GM23338 (cell line): ENCODE measurements at regions not wholly inside any gene's neighbourhood (a gene's known extent, or its start where the extent isn't known, plus 50 kb on each side); places are given as distances from the start of the nearest gene placed in this dataset.

Experiments used
- ATAC-seq: fragments of 200-7000 bp; cut with Tn5 transposase; 3 replicates; pipeline ENCODE4 v1.9.1; 2020
- DNase-seq: peaks from one replicate; pipeline ENCODE4 v3.0.0-alpha.2; 2015; ENCODE audit warnings: low spot score
- H2AFZ ChIP-seq: fragments of 200-600 bp; sonication (generic); 2 replicates; pipeline ENCODE4 v1.8.0; 2016; ENCODE audit warnings: antibody characterized with exemption, mild to moderate bottlenecking, moderate library complexity
- H3F3A ChIP-seq: fragments of 200-600 bp; sonication (generic); replicated peaks from 2 replicates; pipeline ENCODE4 v1.8.0; 2017; ENCODE audit warnings: antibody characterized with exemption, mixed run types, low read depth
- H3K27ac ChIP-seq: fragments of 200-600 bp; sonication (generic); 2 replicates; pipeline ENCODE4 v1.6.1; 2016; ENCODE audit warnings: low read depth
- H3K27me3 ChIP-seq: fragments of 200-600 bp; sonication (generic); 2 replicates; pipeline ENCODE4 v1.8.0; 2016; ENCODE audit warnings: mild to moderate bottlenecking, mixed run types, moderate library complexity; ENCODE audit not compliant: insufficient read depth
- H3K36me3 ChIP-seq: fragments of 200-600 bp; sonication (generic); 2 replicates; pipeline ENCODE4 v1.8.0; 2016; ENCODE audit warnings: mild to moderate bottlenecking; ENCODE audit not compliant: insufficient read depth
- H3K4me1 ChIP-seq: fragments of 200-600 bp; sonication (generic); 2 replicates; pipeline ENCODE4 v1.8.0; 2016; ENCODE audit warnings: mild to moderate bottlenecking, moderate library complexity; ENCODE audit not compliant: insufficient read depth
- H3K4me2 ChIP-seq: fragments of 200-600 bp; sonication (generic); 2 replicates; pipeline ENCODE4 v1.7.1; 2017; ENCODE audit warnings: mixed run types
- H3K4me3 ChIP-seq: fragments of 200-600 bp; sonication (generic); 2 replicates; pipeline ENCODE4 v1.6.1; 2016; ENCODE audit warnings: mixed run types
- H3K79me2 ChIP-seq: fragments of 200-600 bp; sonication (generic); replicated peaks from 2 replicates; pipeline ENCODE4 v1.8.0; 2017; ENCODE audit warnings: mild to moderate bottlenecking; ENCODE audit not compliant: insufficient read depth
- H3K9me2 ChIP-seq: fragments of 200-600 bp; sonication (generic); 2 replicates; pipeline ENCODE4 v1.8.0; 2017; ENCODE audit not compliant: insufficient read depth
- H4K20me1 ChIP-seq: fragments of 200-600 bp; sonication (generic); replicated peaks from 2 replicates; pipeline ENCODE4 v1.8.0; 2017; ENCODE audit warnings: mild to moderate bottlenecking; ENCODE audit not compliant: insufficient read depth
- H3K27ac Mint-ChIP-seq: 2 replicates; pipeline ENCODE4 v1.8.0; 2020; ENCODE audit warnings: inconsistent platforms, mild to moderate bottlenecking, moderate library complexity, mixed read lengths
- H3K27me3 Mint-ChIP-seq: 3 replicates; pipeline ENCODE4 v1.8.0; 2022; ENCODE audit warnings: low read depth, mild to moderate bottlenecking, moderate library complexity, mixed read lengths, inconsistent platforms; ENCODE audit not compliant: insufficient read depth, poor library complexity
- H3K36me3 Mint-ChIP-seq: 3 replicates; pipeline ENCODE4 v1.8.0; 2021; ENCODE audit warnings: low read depth, mild to moderate bottlenecking, inconsistent platforms, moderate library complexity, mixed read lengths
- H3K4me1 Mint-ChIP-seq: 3 replicates; pipeline ENCODE4 v1.8.0; 2020; ENCODE audit warnings: mild to moderate bottlenecking, inconsistent platforms, mixed read lengths
- H3K4me3 Mint-ChIP-seq: 3 replicates; pipeline ENCODE4 v1.8.0; 2021; ENCODE audit warnings: moderate library complexity, mild to moderate bottlenecking, inconsistent platforms, mixed read lengths
- H3K9me3 Mint-ChIP-seq: 3 replicates; pipeline ENCODE4 v1.8.0; 2020; ENCODE audit warnings: moderate library complexity, mild to moderate bottlenecking, inconsistent platforms, mixed read lengths
- CREB1 ChIP-seq: fragments of 250-450 bp; sonication (Bioruptor Pico); IDR thresholded peaks from 2 replicates; pipeline ENCODE4 v1.5.0; 2020; ENCODE audit warnings: low read depth, mild to moderate bottlenecking, moderate library complexity
- EZH2 ChIP-seq: fragments of 200-600 bp; sonication (generic); IDR thresholded peaks from one replicate; pipeline ENCODE4 v1.8.0; 2017; ENCODE audit warnings: antibody characterized with exemption, mild to moderate bottlenecking, low read depth; ENCODE audit not compliant: unreplicated experiment
- EZH2phosphoT487 ChIP-seq: fragments of 200-600 bp; sonication (generic); IDR thresholded peaks from one replicate; pipeline ENCODE4 v1.8.1; 2018; ENCODE audit warnings: antibody characterized with exemption; ENCODE audit not compliant: unreplicated experiment
- JUNB ChIP-seq: IDR thresholded peaks from one replicate; pipeline ENCODE4 v1.6.1; 2016; ENCODE audit warnings: antibody characterized with exemption; ENCODE audit not compliant: unreplicated experiment
- NANOG ChIP-seq: IDR thresholded peaks from 2 replicates; pipeline ENCODE4 v1.6.1; 2016; ENCODE audit warnings: antibody characterized with exemption, borderline replicate concordance
- POLR2AphosphoS5 ChIP-seq: IDR thresholded peaks from 2 replicates; pipeline ENCODE4 v1.6.1; 2016; ENCODE audit warnings: antibody characterized with exemption, low read depth
- STAT1 ChIP-seq: IDR thresholded peaks from one replicate; pipeline ENCODE4 v1.6.1; 2016; ENCODE audit warnings: antibody characterized with exemption; ENCODE audit not compliant: unreplicated experiment
- ZNF114 ChIP-seq: fragments of 250-450 bp; sonication (Bioruptor Pico); IDR thresholded peaks from 2 replicates; pipeline ENCODE4 v1.5.0; 2020; ENCODE audit warnings: mild to moderate bottlenecking, moderate library complexity
- ZNF331 ChIP-seq: fragments of 250-450 bp; sonication (Bioruptor Pico); IDR thresholded peaks from 2 replicates; pipeline ENCODE4 v1.5.0; 2020; ENCODE audit warnings: low read depth, mild to moderate bottlenecking, moderate library complexity
- TF ChIP-seq, protein P1 (sequence below), 2 experiments: fragments of 200-600 bp in 1 of 2; sonication (generic) in 1 of 2; conservative IDR thresholded peaks; 2 replicates each; pipeline versions ENCODE4 v1.5.1 to v1.6.1; 2016 to 2017; ENCODE audit warnings: antibody characterized with exemption in 2 of 2, low read depth in 2 of 2, mild to moderate bottlenecking in 2 of 2, moderate library complexity in 1 of 2
- TF ChIP-seq, protein P2 (sequence below): IDR thresholded peaks from 2 replicates; pipeline ENCODE4 v1.6.1; 2016; ENCODE audit warnings: antibody characterized with exemption
- TF ChIP-seq, protein P3 (sequence below): fragments of 250-450 bp; sonication (Bioruptor Pico); IDR thresholded peaks from 2 replicates; pipeline ENCODE4 v1.5.0; 2020; ENCODE audit warnings: mild to moderate bottlenecking, moderate library complexity
- TF ChIP-seq, protein P4 (sequence below): IDR thresholded peaks from one replicate; pipeline ENCODE4 v1.6.1; 2018; ENCODE audit warnings: antibody characterized with exemption; ENCODE audit not compliant: unreplicated experiment

DNA sequence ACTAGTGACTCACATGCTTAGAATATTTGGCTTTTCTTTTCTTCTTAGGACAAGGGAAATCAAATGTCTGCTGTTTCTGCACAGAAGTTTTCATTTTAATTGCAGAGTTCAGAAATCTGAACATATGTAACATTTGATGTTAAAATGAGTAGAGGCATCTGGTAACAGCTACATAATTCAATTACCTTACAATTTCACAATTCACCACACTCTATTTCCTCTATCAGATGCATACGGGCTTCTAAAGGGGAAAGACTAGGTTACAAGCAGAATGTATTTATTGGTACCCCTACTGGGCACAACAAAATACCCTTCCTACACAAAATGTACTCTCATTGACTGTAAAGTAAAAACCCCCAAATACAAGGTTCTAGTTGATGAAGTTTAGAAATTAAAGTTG is 176.0 kb downstream of the SOX2 start:
- Histone ChIP-seq H3K4me2 (0 out of 2 replicates have a peak overlapping the region, but pooled peaks have one; percentile 22), H3K4me1 (peaks cover 23% of the 10 kb centered on the region), H3K27ac (no peak overlapping the region), H4K20me1 (no peaks in the 10 kb centered on the region), H3F3A (no peaks in the 10 kb centered on the region), H3K79me2 (no peaks in the 10 kb centered on the region), H3K36me3 (no peaks in the 10 kb centered on the region), H2AFZ (no peak overlapping the region), H3K9me2 (no peaks in the 10 kb centered on the region), H3K27me3 (no peaks in the 10 kb centered on the region), H3K4me3 (no peak overlapping the region)
- DNase-seq (no peak), ATAC-seq (no peak)
- TF ChIP-seq EZH2 (no peak), STAT1 (no peak), NANOG (no peak), POLR2AphosphoS5 (no peak), ZNF114 (CRISPR knock-in tag) (no peak), CREB1 (CRISPR knock-in tag) (no peak), JUNB (no peak), ZNF331 (CRISPR knock-in tag) (no peak), EZH2phosphoT487 (no peak)
- TF ChIP-seq, protein P1, sequence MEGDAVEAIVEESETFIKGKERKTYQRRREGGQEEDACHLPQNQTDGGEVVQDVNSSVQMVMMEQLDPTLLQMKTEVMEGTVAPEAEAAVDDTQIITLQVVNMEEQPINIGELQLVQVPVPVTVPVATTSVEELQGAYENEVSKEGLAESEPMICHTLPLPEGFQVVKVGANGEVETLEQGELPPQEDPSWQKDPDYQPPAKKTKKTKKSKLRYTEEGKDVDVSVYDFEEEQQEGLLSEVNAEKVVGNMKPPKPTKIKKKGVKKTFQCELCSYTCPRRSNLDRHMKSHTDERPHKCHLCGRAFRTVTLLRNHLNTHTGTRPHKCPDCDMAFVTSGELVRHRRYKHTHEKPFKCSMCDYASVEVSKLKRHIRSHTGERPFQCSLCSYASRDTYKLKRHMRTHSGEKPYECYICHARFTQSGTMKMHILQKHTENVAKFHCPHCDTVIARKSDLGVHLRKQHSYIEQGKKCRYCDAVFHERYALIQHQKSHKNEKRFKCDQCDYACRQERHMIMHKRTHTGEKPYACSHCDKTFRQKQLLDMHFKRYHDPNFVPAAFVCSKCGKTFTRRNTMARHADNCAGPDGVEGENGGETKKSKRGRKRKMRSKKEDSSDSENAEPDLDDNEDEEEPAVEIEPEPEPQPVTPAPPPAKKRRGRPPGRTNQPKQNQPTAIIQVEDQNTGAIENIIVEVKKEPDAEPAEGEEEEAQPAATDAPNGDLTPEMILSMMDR (conservative IDR thresholded peaks at IDR 0.05; ENCODE audit: low read depth in 2 of 2) = no peak
- TF ChIP-seq, protein P2, sequence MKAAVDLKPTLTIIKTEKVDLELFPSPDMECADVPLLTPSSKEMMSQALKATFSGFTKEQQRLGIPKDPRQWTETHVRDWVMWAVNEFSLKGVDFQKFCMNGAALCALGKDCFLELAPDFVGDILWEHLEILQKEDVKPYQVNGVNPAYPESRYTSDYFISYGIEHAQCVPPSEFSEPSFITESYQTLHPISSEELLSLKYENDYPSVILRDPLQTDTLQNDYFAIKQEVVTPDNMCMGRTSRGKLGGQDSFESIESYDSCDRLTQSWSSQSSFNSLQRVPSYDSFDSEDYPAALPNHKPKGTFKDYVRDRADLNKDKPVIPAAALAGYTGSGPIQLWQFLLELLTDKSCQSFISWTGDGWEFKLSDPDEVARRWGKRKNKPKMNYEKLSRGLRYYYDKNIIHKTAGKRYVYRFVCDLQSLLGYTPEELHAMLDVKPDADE = no peak
- TF ChIP-seq, protein P3, sequence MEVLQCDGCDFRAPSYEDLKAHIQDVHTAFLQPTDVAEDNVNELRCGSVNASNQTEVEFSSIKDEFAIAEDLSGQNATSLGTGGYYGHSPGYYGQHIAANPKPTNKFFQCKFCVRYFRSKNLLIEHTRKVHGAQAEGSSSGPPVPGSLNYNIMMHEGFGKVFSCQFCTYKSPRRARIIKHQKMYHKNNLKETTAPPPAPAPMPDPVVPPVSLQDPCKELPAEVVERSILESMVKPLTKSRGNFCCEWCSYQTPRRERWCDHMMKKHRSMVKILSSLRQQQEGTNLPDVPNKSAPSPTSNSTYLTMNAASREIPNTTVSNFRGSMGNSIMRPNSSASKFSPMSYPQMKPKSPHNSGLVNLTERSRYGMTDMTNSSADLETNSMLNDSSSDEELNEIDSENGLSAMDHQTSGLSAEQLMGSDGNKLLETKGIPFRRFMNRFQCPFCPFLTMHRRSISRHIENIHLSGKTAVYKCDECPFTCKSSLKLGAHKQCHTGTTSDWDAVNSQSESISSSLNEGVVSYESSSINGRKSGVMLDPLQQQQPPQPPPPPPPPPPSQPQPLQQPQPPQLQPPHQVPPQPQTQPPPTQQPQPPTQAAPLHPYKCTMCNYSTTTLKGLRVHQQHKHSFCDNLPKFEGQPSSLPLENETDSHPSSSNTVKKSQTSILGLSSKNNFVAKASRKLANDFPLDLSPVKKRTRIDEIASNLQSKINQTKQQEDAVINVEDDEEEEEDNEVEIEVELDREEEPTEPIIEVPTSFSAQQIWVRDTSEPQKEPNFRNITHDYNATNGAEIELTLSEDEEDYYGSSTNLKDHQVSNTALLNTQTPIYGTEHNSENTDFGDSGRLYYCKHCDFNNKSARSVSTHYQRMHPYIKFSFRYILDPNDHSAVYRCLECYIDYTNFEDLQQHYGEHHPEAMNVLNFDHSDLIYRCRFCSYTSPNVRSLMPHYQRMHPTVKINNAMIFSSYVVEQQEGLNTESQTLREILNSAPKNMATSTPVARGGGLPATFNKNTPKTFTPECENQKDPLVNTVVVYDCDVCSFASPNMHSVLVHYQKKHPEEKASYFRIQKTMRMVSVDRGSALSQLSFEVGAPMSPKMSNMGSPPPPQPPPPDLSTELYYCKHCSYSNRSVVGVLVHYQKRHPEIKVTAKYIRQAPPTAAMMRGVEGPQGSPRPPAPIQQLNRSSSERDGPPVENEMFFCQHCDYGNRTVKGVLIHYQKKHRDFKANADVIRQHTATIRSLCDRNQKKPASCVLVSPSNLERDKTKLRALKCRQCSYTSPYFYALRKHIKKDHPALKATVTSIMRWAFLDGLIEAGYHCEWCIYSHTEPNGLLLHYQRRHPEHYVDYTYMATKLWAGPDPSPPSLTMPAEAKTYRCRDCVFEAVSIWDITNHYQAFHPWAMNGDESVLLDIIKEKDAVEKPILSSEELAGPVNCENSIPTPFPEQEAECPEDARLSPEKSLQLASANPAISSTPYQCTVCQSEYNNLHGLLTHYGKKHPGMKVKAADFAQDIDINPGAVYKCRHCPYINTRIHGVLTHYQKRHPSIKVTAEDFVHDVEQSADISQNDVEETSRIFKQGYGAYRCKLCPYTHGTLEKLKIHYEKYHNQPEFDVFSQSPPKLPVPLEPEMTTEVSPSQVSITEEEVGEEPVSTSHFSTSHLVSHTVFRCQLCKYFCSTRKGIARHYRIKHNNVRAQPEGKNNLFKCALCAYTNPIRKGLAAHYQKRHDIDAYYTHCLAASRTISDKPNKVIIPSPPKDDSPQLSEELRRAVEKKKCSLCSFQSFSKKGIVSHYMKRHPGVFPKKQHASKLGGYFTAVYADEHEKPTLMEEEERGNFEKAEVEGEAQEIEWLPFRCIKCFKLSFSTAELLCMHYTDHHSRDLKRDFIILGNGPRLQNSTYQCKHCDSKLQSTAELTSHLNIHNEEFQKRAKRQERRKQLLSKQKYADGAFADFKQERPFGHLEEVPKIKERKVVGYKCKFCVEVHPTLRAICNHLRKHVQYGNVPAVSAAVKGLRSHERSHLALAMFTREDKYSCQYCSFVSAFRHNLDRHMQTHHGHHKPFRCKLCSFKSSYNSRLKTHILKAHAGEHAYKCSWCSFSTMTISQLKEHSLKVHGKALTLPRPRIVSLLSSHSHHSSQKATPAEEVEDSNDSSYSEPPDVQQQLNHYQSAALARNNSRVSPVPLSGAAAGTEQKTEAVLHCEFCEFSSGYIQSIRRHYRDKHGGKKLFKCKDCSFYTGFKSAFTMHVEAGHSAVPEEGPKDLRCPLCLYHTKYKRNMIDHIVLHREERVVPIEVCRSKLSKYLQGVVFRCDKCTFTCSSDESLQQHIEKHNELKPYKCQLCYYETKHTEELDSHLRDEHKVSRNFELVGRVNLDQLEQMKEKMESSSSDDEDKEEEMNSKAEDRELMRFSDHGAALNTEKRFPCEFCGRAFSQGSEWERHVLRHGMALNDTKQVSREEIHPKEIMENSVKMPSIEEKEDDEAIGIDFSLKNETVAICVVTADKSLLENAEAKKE (CRISPR knock-in tag) = no peak
- TF ChIP-seq, protein P4, sequence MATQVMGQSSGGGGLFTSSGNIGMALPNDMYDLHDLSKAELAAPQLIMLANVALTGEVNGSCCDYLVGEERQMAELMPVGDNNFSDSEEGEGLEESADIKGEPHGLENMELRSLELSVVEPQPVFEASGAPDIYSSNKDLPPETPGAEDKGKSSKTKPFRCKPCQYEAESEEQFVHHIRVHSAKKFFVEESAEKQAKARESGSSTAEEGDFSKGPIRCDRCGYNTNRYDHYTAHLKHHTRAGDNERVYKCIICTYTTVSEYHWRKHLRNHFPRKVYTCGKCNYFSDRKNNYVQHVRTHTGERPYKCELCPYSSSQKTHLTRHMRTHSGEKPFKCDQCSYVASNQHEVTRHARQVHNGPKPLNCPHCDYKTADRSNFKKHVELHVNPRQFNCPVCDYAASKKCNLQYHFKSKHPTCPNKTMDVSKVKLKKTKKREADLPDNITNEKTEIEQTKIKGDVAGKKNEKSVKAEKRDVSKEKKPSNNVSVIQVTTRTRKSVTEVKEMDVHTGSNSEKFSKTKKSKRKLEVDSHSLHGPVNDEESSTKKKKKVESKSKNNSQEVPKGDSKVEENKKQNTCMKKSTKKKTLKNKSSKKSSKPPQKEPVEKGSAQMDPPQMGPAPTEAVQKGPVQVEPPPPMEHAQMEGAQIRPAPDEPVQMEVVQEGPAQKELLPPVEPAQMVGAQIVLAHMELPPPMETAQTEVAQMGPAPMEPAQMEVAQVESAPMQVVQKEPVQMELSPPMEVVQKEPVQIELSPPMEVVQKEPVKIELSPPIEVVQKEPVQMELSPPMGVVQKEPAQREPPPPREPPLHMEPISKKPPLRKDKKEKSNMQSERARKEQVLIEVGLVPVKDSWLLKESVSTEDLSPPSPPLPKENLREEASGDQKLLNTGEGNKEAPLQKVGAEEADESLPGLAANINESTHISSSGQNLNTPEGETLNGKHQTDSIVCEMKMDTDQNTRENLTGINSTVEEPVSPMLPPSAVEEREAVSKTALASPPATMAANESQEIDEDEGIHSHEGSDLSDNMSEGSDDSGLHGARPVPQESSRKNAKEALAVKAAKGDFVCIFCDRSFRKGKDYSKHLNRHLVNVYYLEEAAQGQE = no peak
- Mint-ChIP-seq H3K9me3 (no peaks in the 10 kb centered on the region; the same call in 2 of the 3 replicates), H3K4me3 (no peak overlapping the region), H3K4me1 (peaks cover 23% of the 10 kb centered on the region), H3K36me3 (no peaks in the 10 kb centered on the region), H3K27ac (peak overlapping the region; percentile 36; the same call in 1 of the 2 replicates), H3K27me3 (peaks cover 6% of the 10 kb centered on the region)
